ENCODE measurements at regions not wholly inside any gene's neighbourhood (a gene's known extent, or its start where the extent isn't known, plus 50 kb on each side); places are given as distances from the start of the nearest gene placed in this dataset.

GRCh38 chr15:39426552-39427532 is 154.0 kb upstream of the THBS1 start:
- Histone ChIP-seq H3K4ac (ENCODE audit: low read length) (no peak overlapping the region), H3K4me1 (ENCODE audit: control insufficient read depth in 2 of 2, insufficient read depth in 1 of 2, low read depth in 1 of 2, low read length in 2 of 2) (peaks cover 4 to 15% of the 10 kb centered on the region in 2 donors), H3K4me2 (ENCODE audit: insufficient read depth, low read length, poor library complexity, severe bottlenecking) (no peak overlapping the region), H3K4me3 (ENCODE audit: low read length in 2 of 2) (peak overlapping the region in 1 of 2 donors; percentile 14), H2BK12ac (ENCODE audit: low read length) (no peak overlapping the region), H3K79me1 (ENCODE audit: low read depth, low read length) (no peaks in the 10 kb centered on the region), H4K8ac (ENCODE audit: low read depth, low read length) (no peak overlapping the region), H2BK120ac (ENCODE audit: low read depth, low read length) (no peak overlapping the region), H2BK15ac (ENCODE audit: low read length) (no peak overlapping the region), H3K27me3 (ENCODE audit: control insufficient read depth in 3 of 3, insufficient read depth in 3 of 3, low read depth in 1 of 3, low read length in 3 of 3) (no peaks in the 10 kb centered on the region), H2AFZ (ENCODE audit: low read length) (peak overlapping the region; percentile 72), H3K23ac (ENCODE audit: low read depth, low read length, poor library complexity) (no peak overlapping the region), H3K36me3 (replicated peaks in 1 of 2; ENCODE audit: control insufficient read depth in 2 of 2, insufficient read depth in 2 of 2, low read length in 2 of 2) (no peaks in the 10 kb centered on the region), H3K14ac (ENCODE audit: low read length) (no peak overlapping the region), H3K9me3 (replicated peaks in 1 of 2; ENCODE audit: control insufficient read depth in 2 of 2, insufficient read depth in 1 of 2, low read depth in 1 of 2, low read length in 2 of 2) (no peaks in the 10 kb centered on the region), H2BK5ac (ENCODE audit: low read length) (no peak overlapping the region), H4K91ac (ENCODE audit: low read depth, low read length, poor library complexity) (no peak overlapping the region), H3K27ac (replicated peaks; ENCODE audit: low read length) (no peak overlapping the region), H3K18ac (ENCODE audit: low read length) (peak overlapping the region; percentile 22), H2AK5ac (ENCODE audit: low read depth, low read length) (no peak overlapping the region), H3K9ac (ENCODE audit: low read depth, low read length, poor library complexity) (no peak overlapping the region)
- no peak for DNase-seq (ENCODE audit: low spot score)
- no CpG with 5 or more reads among the region's 19 CpGs for WGBS, 2 donors (ENCODE audit: extremely low coverage in 2 of 2, insufficient read length in 2 of 2, insufficient replicate concordance in 1 of 2)

GRCh38 chr15:39427705-39428104 is 153.2 kb upstream of the THBS1 start:
- WGBS, 2 donors (ENCODE audit: extremely low coverage in 2 of 2, insufficient read length in 2 of 2, insufficient replicate concordance in 1 of 2), result no CpG with 5 or more reads among the region's 3 CpGs
- no peak overlapping the region for H2BK15ac ChIP-seq (ENCODE audit: low read length)
- H3K9me3 ChIP-seq (replicated peaks in 1 of 2; ENCODE audit: control insufficient read depth in 2 of 2, insufficient read depth in 1 of 2, low read depth in 1 of 2, low read length in 2 of 2), result no peaks in the 10 kb centered on the region
- H3K27me3 ChIP-seq (ENCODE audit: control insufficient read depth in 3 of 3, insufficient read depth in 3 of 3, low read depth in 1 of 3, low read length in 3 of 3), result no peaks in the 10 kb centered on the region
- H3K36me3 ChIP-seq (replicated peaks in 1 of 2; ENCODE audit: control insufficient read depth in 2 of 2, insufficient read depth in 2 of 2, low read length in 2 of 2), result no peaks in the 10 kb centered on the region
- H3K14ac ChIP-seq (ENCODE audit: low read length), result no peak overlapping the region
- H3K4me1 ChIP-seq (ENCODE audit: control insufficient read depth in 2 of 2, insufficient read depth in 1 of 2, low read depth in 1 of 2, low read length in 2 of 2), result peaks cover 4 to 15% of the 10 kb centered on the region in 2 donors
- H3K9ac ChIP-seq (ENCODE audit: low read depth, low read length, poor library complexity), result no peak overlapping the region
- no peak overlapping the region for H2BK120ac ChIP-seq (ENCODE audit: low read depth, low read length)
- no peak for DNase-seq (ENCODE audit: low spot score)
- H4K8ac ChIP-seq (ENCODE audit: low read depth, low read length), result no peak overlapping the region
- H2AK5ac ChIP-seq (ENCODE audit: low read depth, low read length), result no peak overlapping the region
- peak overlapping the region; percentile 72 for H2AFZ ChIP-seq (ENCODE audit: low read length)
- H3K23ac ChIP-seq (ENCODE audit: low read depth, low read length, poor library complexity), result no peak overlapping the region
- H3K18ac ChIP-seq (ENCODE audit: low read length), result no peak overlapping the region
- H3K4ac ChIP-seq (ENCODE audit: low read length), result no peak overlapping the region
- H3K4me3 ChIP-seq (ENCODE audit: low read length in 2 of 2), result no peak overlapping the region
- H3K79me1 ChIP-seq (ENCODE audit: low read depth, low read length), result no peaks in the 10 kb centered on the region
- no peak overlapping the region for H2BK5ac ChIP-seq (ENCODE audit: low read length)
- H2BK12ac ChIP-seq (ENCODE audit: low read length), result no peak overlapping the region
- H3K27ac ChIP-seq (replicated peaks; ENCODE audit: low read length), result no peak overlapping the region
- no peak overlapping the region for H3K4me2 ChIP-seq (ENCODE audit: insufficient read depth, low read length, poor library complexity, severe bottlenecking)
- no peak overlapping the region for H4K91ac ChIP-seq (ENCODE audit: low read depth, low read length, poor library complexity)

GRCh38 chr15:39429898-39430357 is 151.0 kb upstream of the THBS1 start:
- Histone ChIP-seq H3K27ac (replicated peaks; ENCODE audit: low read length) (no peak overlapping the region), H3K14ac (ENCODE audit: low read length) (no peak overlapping the region), H3K18ac (ENCODE audit: low read length) (no peak overlapping the region), H2BK12ac (ENCODE audit: low read length) (no peak overlapping the region), H3K4ac (ENCODE audit: low read length) (no peak overlapping the region), H3K9me3 (replicated peaks in 1 of 2; ENCODE audit: control insufficient read depth in 2 of 2, insufficient read depth in 1 of 2, low read depth in 1 of 2, low read length in 2 of 2) (no peaks in the 10 kb centered on the region), H2BK120ac (ENCODE audit: low read depth, low read length) (no peak overlapping the region), H3K36me3 (replicated peaks in 1 of 2; ENCODE audit: control insufficient read depth in 2 of 2, insufficient read depth in 2 of 2, low read length in 2 of 2) (no peaks in the 10 kb centered on the region), H3K4me1 (ENCODE audit: control insufficient read depth in 2 of 2, insufficient read depth in 1 of 2, low read depth in 1 of 2, low read length in 2 of 2) (peaks cover 6 to 20% of the 10 kb centered on the region in 2 donors), H4K8ac (ENCODE audit: low read depth, low read length) (no peak overlapping the region), H3K4me3 (ENCODE audit: low read length in 2 of 2) (no peak overlapping the region), H3K27me3 (ENCODE audit: control insufficient read depth in 3 of 3, insufficient read depth in 3 of 3, low read depth in 1 of 3, low read length in 3 of 3) (no peaks in the 10 kb centered on the region), H4K91ac (ENCODE audit: low read depth, low read length, poor library complexity) (no peak overlapping the region), H2BK15ac (ENCODE audit: low read length) (no peak overlapping the region), H3K79me1 (ENCODE audit: low read depth, low read length) (no peaks in the 10 kb centered on the region), H2BK5ac (ENCODE audit: low read length) (no peak overlapping the region), H3K9ac (ENCODE audit: low read depth, low read length, poor library complexity) (no peak overlapping the region), H2AK5ac (ENCODE audit: low read depth, low read length) (no peak overlapping the region), H3K23ac (ENCODE audit: low read depth, low read length, poor library complexity) (no peak overlapping the region), H2AFZ (ENCODE audit: low read length) (peak overlapping the region; percentile 79), H3K4me2 (ENCODE audit: insufficient read depth, low read length, poor library complexity, severe bottlenecking) (no peak overlapping the region)
- WGBS, 2 donors (ENCODE audit: extremely low coverage in 2 of 2, insufficient read length in 2 of 2, insufficient replicate concordance in 1 of 2), result no CpG with 5 or more reads among the region's 3 CpGs
- DNase-seq (ENCODE audit: low spot score), result no peak

DNA sequence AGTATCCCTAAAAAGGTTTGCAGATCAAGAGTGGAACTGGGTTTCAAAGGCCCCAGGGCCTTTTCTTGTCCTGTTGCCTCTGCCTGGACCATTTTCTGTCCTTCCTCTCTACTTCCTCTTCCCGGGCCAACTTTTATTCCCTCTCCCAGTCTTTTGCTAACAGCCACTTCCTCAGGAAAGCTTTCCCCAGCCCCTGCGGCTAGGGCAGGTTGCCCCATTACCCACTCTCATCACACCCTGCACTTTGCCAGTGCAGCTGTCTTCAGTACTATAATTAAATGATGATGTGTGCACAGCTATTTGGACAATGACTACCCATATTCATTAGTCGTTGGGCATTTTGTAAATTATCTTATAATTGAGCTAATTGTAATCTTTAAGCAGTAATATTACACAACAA is 150.5 kb upstream of the THBS1 start:
- Histone ChIP-seq H3K27me3 (ENCODE audit: control insufficient read depth in 3 of 3, insufficient read depth in 3 of 3, low read depth in 1 of 3, low read length in 3 of 3) (no peaks in the 10 kb centered on the region), H3K4me2 (ENCODE audit: insufficient read depth, low read length, poor library complexity, severe bottlenecking) (no peak overlapping the region), H3K4me3 (ENCODE audit: low read length in 2 of 2) (no peak overlapping the region), H3K18ac (ENCODE audit: low read length) (no peak overlapping the region), H3K4me1 (ENCODE audit: control insufficient read depth in 2 of 2, insufficient read depth in 1 of 2, low read depth in 1 of 2, low read length in 2 of 2) (peaks cover 6 to 20% of the 10 kb centered on the region in 2 donors), H2AK5ac (ENCODE audit: low read depth, low read length) (no peak overlapping the region), H4K91ac (ENCODE audit: low read depth, low read length, poor library complexity) (no peak overlapping the region), H2BK15ac (ENCODE audit: low read length) (no peak overlapping the region), H3K79me1 (ENCODE audit: low read depth, low read length) (no peaks in the 10 kb centered on the region), H3K27ac (replicated peaks; ENCODE audit: low read length) (no peak overlapping the region), H3K9ac (ENCODE audit: low read depth, low read length, poor library complexity) (no peak overlapping the region), H3K9me3 (replicated peaks in 1 of 2; ENCODE audit: control insufficient read depth in 2 of 2, insufficient read depth in 1 of 2, low read depth in 1 of 2, low read length in 2 of 2) (no peaks in the 10 kb centered on the region), H3K23ac (ENCODE audit: low read depth, low read length, poor library complexity) (no peak overlapping the region), H2BK12ac (ENCODE audit: low read length) (no peak overlapping the region), H2BK120ac (ENCODE audit: low read depth, low read length) (no peak overlapping the region), H3K4ac (ENCODE audit: low read length) (no peak overlapping the region), H3K14ac (ENCODE audit: low read length) (no peak overlapping the region), H4K8ac (ENCODE audit: low read depth, low read length) (no peak overlapping the region), H2BK5ac (ENCODE audit: low read length) (no peak overlapping the region), H2AFZ (ENCODE audit: low read length) (peak overlapping the region; percentile 79), H3K36me3 (replicated peaks in 1 of 2; ENCODE audit: control insufficient read depth in 2 of 2, insufficient read depth in 2 of 2, low read length in 2 of 2) (no peaks in the 10 kb centered on the region)
- DNase-seq (ENCODE audit: low spot score), result no peak
- WGBS, 2 donors (ENCODE audit: extremely low coverage in 2 of 2, insufficient read length in 2 of 2, insufficient replicate concordance in 1 of 2), result no CpG with 5 or more reads among the region's 3 CpGs

Data from neuronal stem cell (in vitro differentiated cells).